ENCODE measurements at regions not wholly inside any gene's neighbourhood (a gene's known extent, or its start where the extent isn't known, plus 50 kb on each side); places are given as distances from the start of the nearest gene placed in this dataset.

DNA sequence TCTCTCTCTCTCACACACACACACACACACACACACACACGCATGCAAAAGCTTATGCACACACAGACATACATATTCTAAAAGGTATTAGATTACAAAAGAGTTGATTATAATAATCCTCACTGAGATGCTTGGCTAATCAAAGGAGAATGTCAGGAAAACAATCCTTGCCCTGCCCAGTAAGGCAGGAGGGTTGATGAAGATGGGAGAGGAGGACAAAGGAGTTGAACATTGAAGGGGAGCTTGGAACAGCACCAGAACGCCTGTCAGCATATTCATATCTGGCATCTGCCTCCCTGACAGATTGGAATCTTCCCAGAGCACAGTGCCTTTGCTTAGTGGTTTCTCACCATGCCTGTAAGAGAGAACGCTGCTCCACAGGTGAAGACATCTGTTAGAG is 68.6 kb upstream of the PALMD start:
- DNase-seq: no peak

DNA sequence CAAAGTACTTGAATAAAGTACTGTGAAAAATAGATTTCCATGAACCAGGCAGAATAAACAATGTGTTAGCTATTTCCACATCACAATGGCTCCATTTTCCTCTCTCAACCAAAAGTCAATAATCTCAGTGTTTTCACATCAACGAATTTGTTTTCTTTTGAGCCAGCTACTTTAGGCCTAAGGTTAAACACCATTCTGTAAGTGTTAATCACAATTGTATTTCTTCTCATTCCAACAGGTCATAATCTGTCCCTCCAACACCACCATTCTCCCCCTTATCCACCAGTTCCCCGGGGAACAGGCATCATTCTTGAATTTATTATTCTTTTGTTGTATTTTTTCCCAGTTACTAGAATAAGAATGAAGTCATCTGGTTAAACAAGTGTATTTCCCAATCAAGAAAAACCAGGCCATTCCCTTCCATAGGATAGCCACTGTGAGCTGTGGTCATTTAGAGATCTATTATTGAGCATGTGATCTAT is 66.2 kb upstream of the PALMD start:
- no peak for DNase-seq

DNA sequence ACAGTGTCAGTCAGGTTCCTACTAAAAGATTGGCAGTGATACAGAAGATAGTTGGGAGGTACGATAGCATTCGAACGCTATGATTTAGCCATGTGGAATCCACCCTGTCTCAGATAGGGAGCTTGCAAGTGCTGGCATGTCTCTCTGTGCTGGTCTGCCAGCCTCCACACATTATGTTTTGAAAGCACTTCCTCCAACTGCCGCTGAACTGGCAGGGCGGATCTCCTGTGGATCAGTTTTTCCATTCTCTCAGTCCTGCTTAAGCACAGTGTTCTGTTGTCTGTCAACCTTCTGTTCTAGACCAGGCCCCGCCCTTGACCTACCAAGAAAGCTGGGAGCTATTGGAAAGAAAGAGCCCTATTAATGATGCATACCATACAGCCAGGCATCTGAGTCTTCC is 65.5 kb upstream of the PALMD start:
- no peak for DNase-seq

DNA sequence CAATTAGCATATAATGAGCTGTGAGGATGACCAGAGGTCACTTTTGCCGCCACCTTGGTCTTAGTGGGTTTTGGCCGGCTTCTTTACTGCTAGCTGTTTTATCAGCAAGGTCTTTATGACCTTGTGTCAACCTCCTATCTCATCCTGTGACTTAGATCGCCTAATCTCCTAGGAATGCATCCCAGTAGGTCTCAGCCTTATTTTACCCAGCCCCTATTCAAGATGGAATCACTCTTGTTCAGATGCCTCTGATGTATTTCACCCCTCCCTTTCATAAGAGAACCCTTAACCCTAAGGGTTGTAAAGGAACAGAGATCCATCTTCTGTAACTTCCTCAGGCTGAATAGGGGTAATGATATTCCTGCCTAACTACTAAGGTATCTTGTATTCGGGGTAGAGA is 58.9 kb upstream of the PALMD start:
- DNase-seq: no peak

DNA sequence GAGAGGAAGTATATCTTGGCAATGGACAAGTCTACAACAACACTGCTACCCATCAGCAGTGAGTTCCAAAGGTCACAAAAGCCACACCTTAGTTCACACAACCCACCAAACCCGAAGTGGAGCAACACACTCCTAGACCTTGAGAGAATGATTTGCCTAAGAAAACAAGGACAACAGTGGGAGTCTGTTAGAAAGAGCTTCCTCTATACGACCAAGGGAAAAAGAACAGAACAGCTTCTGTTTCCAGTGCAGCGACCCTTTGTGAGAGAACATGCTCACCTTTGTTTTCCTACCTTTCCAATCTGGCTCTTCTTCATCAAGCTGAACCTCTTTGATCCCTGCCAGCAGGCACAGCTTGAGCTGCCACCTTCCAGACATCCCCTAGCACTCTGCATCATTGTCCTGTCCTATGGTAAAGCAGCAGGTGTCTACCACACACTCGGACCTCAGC is 56.7 kb upstream of the PALMD start:
- no peak for DNase-seq

DNA sequence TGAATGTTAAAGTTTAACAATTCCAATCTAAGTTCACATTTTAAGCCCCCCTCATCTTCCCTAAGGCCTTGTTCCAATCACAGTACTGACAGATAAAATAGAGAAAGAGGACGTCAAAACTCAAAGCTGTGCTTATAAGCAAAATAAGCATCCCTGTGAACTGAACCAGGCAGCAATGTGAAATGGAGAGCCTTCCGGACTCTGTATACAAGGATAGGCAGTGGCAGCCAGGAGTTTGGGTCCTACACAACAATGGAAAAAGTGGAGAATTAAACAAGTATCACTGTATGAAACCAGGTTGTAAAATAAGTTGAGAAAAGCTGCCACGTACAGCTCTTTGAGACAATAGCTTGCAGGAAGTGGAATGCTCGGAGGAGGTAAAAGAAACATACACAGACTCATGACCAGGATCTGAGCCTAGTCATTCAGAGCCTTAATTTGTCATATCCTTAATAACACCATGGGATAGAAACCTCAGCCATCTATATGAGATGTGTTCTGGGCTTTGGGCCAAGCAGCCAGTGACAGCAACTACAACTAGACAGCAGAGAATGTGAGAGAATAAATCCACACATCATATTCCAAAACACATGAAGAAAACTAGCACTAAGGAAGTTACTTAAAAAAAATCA is 55.2 kb upstream of the PALMD start:
- DNase-seq: no peak

DNA sequence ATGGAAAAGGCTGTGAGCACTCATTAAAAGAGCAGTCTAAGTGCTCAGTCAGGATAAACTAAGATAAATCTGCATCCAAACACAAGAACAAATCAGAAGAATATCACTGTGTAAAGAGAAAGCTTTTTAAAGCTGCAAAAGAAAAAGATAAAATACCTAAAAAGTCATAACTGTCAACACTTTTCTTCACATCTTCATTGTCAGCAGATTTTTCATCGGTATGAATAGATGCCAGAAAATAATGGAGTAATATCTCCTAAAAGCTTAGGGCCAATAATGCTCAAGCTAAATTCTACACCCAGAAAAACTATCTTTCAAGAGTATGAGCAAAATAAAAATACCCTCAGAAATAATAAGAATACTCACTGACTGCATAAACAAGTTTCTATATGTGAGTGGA is 54.0 kb upstream of the PALMD start:
- DNase-seq: no peak

DNA sequence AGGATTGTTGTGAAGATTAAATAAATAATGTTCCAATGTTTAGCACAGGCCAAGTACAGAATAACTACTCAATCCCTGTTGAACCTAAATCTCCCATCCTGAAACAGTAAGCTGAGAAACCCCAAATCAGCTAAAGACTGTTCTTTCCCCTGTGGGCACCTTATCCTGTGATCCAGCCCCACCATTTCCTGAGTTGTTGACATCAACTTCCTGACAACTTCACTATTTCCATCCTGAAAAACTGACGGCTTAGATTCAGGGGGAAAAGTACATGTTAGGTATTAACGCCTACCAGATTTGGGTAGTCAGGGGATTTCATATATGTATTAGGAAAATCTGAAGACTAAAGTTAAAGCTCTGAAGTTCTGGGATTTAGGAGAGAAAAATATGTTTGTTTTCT is 51.7 kb upstream of the PALMD start:
- DNase-seq: no peak

DNA sequence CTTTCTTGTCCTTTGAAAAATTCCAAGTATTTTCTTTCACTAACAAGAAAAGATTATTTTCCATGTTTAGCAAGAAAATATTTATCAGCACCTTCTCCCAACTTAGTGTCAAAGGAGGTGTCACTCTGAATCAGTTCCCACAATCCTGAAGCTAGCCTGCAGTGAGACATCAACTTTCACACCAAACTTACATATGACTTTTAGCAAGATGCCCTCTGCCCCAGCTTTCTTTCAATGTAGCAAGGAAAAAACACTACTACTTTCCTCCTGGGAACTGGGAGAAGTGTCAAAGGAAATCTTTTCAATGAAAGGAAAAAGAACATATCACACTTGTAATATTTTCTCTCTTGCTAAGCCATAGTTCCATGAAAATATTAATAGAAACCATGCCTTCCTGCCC is 50.9 kb upstream of the PALMD start:
- no peak for DNase-seq

DNA sequence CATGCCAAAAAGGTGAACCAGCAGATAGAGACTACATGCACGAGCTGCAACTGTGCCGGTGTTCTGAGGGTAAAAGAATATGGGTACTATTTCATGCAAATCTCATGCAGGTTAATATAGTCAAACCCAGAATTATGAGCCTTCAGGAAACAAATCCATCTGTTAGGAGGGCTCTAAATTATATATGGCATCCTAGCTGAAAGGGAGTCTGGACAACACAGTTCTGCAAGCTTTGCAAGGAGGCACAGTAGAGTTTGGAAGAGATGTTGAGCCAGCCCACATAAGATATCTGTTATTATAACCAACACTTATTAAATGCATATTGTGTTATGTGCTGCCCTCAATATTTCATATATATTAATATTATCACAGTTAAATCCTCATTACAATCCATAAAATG is 50.5 kb upstream of the PALMD start:
- no peak for DNase-seq

All from activated gamma-delta T cell treated with Interleukin-2 at 50 U/mL for 16 hours (primary cell).